ENCODE measurements at regions not wholly inside any gene's neighbourhood (a gene's known extent, or its start where the extent isn't known, plus 50 kb on each side); places are given as distances from the start of the nearest gene placed in this dataset.

GRCh38 chr7:135731-136645, 56.4 kb upstream of the FAM20C start:
- no peak for DNase-seq (ENCODE audit: low spot score)

- DNase-seq (ENCODE audit: low spot score), result no peak
These were observed 55.1 kb upstream of the FAM20C start for GRCh38 chr7:137094-137891.

GRCh38 chr7:139131-139530, 53.2 kb upstream of the FAM20C start:
- DNase-seq (ENCODE audit: low spot score), result no peak

DNA sequence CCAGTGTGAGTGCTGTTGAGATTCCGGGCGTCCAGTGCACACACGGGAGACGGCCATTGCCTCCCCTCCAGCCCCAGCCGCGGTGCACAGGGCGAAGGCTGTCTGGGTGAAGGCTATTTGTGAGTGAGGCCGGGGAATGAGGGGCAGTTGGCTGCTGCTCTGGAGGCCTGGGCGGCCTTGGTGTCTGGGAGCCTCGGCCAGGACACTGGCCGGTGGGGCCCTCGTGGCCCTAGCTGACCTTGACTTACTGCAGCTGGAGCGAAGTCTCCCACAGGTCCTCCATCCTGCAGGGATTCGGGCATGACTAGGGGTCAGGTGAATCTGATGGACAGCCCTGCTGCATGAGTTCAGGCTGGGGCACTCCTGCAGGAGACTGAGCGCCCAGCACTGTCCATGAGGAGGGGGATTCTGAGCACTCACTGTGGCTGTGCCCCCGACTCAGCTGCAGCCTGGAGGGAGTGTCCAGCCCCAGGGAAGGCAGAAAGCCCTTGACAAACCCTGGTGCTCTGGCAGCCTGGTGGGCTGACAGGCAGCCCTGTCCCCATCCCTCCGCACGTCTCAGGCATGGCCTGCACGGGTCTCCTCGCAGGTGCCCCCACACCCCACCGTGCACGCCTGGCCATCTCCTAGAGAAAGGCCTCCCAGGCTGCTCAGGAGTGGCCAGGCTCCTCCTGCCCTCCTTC, 52.7 kb upstream of the FAM20C start:
- no peak for DNase-seq (ENCODE audit: low spot score)

DNA sequence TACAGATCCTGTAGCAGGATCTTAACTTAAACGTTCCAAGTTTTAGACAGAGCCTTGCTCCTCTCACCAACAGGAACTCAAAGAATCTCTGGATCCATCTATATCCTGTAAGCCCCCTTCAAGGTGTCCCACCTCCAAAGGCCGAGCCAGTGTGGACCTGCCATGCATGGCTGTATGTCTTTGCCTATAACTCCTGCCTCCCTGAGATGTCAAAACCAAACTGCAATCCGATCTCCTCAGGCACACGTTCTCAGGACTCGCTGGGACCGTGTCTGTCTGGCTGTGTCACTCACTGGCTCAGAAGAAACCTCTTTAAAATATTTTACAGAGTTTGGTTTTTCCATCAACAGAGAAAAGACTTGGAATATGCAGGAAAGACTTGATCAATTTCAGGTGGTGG, 51.4 kb upstream of the FAM20C start:
- DNase-seq (ENCODE audit: low spot score), result no peak

DNA sequence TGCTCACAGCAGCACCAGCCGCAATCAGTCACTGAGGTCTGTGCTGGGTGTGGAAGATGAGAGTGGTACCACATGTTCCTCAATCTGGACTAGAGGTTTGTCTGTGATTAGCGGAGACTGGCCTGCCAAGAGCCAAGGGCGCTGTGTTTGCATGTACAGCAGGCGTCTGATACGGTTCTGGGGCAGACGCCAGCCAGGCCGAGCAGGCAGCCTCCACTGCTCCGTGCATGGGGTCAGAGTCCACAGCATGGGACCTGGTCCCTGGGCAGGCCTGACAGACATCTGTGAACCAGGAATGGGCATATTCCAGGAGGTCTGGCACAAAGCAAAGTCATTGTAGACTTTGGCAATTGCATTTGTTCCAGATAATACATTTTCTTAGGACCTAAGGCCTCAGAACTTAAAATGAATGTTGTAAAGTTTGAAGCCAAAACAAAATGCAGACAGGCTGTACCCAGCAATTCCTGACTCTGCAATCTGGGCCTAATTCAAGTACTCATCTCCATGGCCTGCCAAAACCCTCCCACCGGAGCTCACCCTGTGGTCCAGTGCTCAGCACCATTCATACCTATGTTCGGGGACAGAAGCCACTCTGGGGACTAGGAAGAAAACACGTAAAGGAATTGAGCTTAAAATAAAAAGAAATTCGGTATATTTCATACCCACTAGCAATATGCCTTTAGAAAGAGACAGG, 50.0 kb upstream of the FAM20C start:
- DNase-seq (ENCODE audit: low spot score), result peak; percentile 82
